ENCODE measurements at regions not wholly inside any gene's neighbourhood (a gene's known extent, or its start where the extent isn't known, plus 50 kb on each side); places are given as distances from the start of the nearest gene placed in this dataset.

DNA sequence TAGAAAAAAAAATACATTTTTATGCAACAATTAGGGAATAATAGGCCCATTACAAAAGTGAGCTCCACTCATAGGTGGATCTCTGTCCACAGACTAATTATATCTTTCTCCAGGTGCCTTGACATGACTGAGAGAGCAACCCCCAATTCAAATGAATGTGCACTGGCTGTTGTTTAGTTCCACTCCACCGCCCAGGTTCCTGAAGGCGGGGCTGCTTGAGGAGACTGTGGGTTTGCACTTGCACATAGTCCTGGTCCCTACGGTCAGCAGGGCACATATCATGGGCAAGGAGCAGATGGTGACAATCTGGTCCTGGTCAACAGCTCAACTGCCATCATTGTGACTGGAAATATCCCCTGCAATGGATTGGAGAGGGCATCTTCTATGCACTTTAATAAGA, 195.6 kb upstream of the PWP1 start:
- Histone ChIP-seq H3K27ac (0 out of 2 replicates have a peak overlapping the region, but pooled peaks have one; percentile 79), H3K9me3 (no peaks in the 10 kb centered on the region), H3K4me3 (peak overlapping the region; percentile 26; the same call in 1 of the 2 replicates), H3K9ac (0 out of 2 replicates have a peak overlapping the region, but pooled peaks have one; percentile 10), H3K4me1 (peaks cover 89% of the 10 kb centered on the region), H3K36me3 (no peaks in the 10 kb centered on the region), H3K27me3 (no peaks in the 10 kb centered on the region), H4K20me1 (no peaks in the 10 kb centered on the region), H3K4me2 (peak overlapping the region; percentile 68)
- TF ChIP-seq Cebpa-rat (IDR thresholded peaks at IDR 0.05) = no peak

DNA sequence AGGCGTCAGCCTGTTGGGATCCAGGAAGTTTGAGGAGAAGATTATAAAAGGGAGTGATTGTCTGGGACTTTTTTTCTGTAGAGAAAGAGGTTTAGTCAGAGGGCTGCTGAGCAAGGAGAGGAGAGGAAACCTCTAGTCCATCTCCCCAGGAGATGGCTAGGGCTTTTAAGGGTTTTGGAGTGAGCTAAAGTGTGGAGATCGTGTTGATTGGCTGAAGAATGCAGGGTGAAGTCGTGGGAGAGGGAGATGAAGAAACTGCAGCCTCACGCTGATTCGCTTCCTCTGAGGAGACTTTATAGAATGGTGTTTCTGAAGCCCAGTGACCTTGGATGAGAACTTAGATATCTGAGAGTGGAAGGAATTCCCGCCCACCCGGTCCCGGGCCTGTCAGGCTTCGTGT, 193.7 kb upstream of the PWP1 start:
- Histone ChIP-seq H3K9me3 (no peaks in the 10 kb centered on the region), H3K4me1 (peaks cover 82% of the 10 kb centered on the region), H3K4me3 (no peak overlapping the region), H3K27me3 (no peaks in the 10 kb centered on the region), H3K36me3 (no peaks in the 10 kb centered on the region), H3K9ac (peak overlapping the region; percentile 51; the same call in 1 of the 2 replicates), H3K4me2 (peak overlapping the region; percentile 68), H4K20me1 (no peaks in the 10 kb centered on the region), H3K27ac (peak overlapping the region; percentile 79)
- no peak for TF ChIP-seq Cebpa-rat (IDR thresholded peaks at IDR 0.05)

DNA sequence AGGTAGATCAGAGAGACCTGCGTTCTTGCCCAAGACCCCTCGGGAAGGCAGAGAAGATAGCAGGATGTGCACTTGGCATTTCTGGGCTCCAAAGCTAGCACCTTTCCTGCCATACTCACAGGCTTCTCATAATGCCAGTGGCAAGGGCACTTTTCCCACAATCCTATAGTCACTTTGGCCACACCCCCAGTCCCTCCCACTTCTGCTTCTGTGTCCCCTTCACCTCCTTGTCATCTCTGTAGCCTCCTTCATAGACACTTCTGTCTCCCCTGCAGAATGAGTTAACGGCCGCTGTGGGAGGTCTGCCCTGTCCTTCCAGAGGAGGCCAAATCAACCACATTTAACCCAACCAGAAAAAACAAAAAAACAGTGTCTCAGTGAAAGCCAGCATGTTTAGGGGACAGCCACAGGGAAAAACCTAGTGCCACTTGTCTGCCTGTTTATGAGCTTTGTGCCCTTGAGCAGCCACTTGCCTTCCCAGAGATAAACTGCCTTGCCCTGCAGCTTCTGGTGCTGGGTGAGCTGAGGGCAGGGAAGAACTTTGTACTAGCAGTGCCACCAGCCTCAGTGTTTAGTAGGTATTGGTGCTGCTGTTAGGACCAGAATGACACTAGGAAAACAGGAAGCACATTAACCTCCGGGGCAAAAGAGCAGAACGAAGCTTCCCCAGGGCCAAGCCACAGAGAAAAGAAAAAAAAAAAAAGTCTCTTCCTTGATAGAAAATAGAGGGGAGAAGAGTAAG, 193.0 kb upstream of the PWP1 start:
- Histone ChIP-seq H3K27me3 (no peaks in the 10 kb centered on the region), H3K4me3 (peak overlapping the region; percentile 28; the same call in 1 of the 2 replicates), H3K4me2 (peak overlapping the region; percentile 68), H4K20me1 (no peaks in the 10 kb centered on the region), H3K27ac (peak overlapping the region; percentile 79), H3K36me3 (no peaks in the 10 kb centered on the region), H3K4me1 (peaks cover 75% of the 10 kb centered on the region), H3K9me3 (no peaks in the 10 kb centered on the region), H3K9ac (peak overlapping the region; percentile 51; the same call in 1 of the 2 replicates)
- no peak for TF ChIP-seq Cebpa-rat (IDR thresholded peaks at IDR 0.05)

DNA sequence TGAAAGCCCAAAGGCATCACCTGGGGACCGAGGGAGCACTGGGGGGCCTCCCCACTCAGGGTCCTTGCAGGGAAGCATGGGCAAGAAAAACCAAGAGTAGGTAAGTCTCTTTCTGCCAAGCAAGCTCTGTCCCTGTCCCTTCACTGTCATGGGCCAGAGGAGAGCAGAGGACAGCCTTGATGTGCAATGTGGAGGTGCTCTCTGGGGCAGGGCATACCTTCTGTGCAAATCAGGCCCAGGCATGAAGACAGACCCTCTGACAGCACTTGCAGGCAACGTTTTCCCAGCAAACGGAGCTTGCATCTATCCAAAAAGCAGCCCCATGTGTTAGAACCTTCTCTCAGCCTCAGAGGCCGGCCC, 192.5 kb upstream of the PWP1 start:
- Histone ChIP-seq H3K9ac (no peak overlapping the region), H3K9me3 (no peaks in the 10 kb centered on the region), H3K4me3 (peak overlapping the region; percentile 28; the same call in 1 of the 2 replicates), H3K4me1 (peaks cover 70% of the 10 kb centered on the region), H4K20me1 (no peaks in the 10 kb centered on the region), H3K36me3 (no peaks in the 10 kb centered on the region), H3K27me3 (no peaks in the 10 kb centered on the region), H3K27ac (peak overlapping the region; percentile 79), H3K4me2 (peak overlapping the region; percentile 68)
- no peak for TF ChIP-seq Cebpa-rat (IDR thresholded peaks at IDR 0.05)

DNA sequence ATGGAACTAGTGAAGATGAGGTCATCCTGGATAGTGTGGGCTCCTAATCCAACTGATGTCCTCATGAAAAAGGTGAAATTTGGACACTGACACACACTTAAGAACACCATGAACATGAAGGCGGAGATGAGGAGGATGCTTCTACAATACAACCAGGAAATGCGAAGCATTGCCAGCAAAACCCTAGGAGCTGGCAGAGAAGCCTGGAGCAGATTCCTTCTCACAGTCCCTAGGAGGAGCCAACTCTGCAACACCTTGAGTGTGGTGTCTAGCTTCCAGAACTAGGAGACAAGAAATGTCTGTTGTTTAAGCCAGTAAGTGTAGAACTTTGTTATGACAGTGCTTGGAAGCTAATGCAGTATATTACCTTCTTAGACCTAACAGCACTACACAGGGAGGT, 191.9 kb upstream of the PWP1 start:
- no peak overlapping the region for H3K4me3 ChIP-seq
- H3K27ac ChIP-seq = peak overlapping the region; percentile 79; the same call in 1 of the 2 replicates

DNA sequence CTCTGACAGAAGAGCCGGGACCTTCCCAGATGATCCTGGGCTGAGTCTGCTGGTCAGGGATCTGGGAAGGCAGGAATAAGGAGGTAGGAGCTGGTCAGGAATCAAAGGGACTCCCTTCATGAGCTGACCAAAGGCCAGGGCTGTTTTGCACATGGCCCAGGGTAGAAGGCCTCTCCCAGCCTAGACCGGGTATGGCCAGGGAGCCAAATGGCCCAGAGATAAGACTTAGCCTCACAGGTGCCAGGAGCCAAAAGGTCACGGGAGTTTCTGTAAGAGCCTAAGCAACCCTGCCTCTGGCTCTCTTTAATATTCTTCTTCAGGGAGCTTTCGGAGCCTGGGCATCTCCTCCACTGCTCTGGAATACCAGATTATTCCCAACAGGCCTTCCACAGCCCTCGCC, 191.3 kb upstream of the PWP1 start:
- Histone ChIP-seq H3K36me3 (no peaks in the 10 kb centered on the region), H3K4me3 (0 out of 2 replicates have a peak overlapping the region, but pooled peaks have one; percentile 3), H3K9me3 (no peaks in the 10 kb centered on the region; the same call in 1 of the 2 replicates), H3K27ac (peak overlapping the region; percentile 63), H3K9ac (peak overlapping the region; percentile 23; the same call in 1 of the 2 replicates), H3K4me1 (peaks cover 62% of the 10 kb centered on the region), H3K4me2 (peak overlapping the region; percentile 68), H3K27me3 (no peaks in the 10 kb centered on the region), H4K20me1 (no peaks in the 10 kb centered on the region)
- TF ChIP-seq Cebpa-rat (IDR thresholded peaks at IDR 0.05) = no peak

More for the DNA sequence above, 191.9 kb upstream of the PWP1 start:
- peak overlapping the region; percentile 68 for H3K4me2 ChIP-seq
- no peak overlapping the region for H3K9ac ChIP-seq
- peaks cover 68% of the 10 kb centered on the region for H3K4me1 ChIP-seq
- H3K9me3 ChIP-seq = no peaks in the 10 kb centered on the region; the same call in 1 of the 2 replicates
- H3K27me3 ChIP-seq = no peaks in the 10 kb centered on the region
- H3K36me3 ChIP-seq = no peaks in the 10 kb centered on the region
- no peaks in the 10 kb centered on the region for H4K20me1 ChIP-seq
- no peak for TF ChIP-seq Cebpa-rat (IDR thresholded peaks at IDR 0.05)

DNA sequence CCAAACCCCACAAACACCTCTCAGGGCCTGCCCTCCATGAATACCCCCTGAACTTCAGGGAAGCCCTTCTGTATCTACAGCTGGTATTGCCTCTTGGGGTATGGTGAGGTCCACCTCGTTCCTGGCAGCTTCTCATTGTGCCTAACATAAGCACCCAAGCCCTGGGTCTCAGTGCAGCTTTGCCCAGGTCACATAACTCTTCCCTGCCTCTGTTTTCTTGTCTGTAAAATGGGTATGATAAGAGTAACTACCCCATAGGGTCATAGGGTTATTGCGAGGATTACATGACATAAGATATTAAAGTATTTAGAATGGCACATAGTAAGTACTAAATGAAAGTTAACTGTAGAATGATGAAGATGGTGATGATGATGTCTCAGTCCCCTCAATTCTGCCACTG, 190.0 kb upstream of the PWP1 start:
- Histone ChIP-seq H4K20me1 (no peaks in the 10 kb centered on the region), H3K4me3 (no peak overlapping the region), H3K4me1 (peaks cover 49% of the 10 kb centered on the region), H3K36me3 (no peaks in the 10 kb centered on the region), H3K4me2 (peak overlapping the region; percentile 68), H3K27ac (no peak overlapping the region), H3K9me3 (no peaks in the 10 kb centered on the region; the same call in 1 of the 2 replicates), H3K27me3 (no peaks in the 10 kb centered on the region), H3K9ac (no peak overlapping the region)
- no peak for TF ChIP-seq Cebpa-rat (IDR thresholded peaks at IDR 0.05)

DNA sequence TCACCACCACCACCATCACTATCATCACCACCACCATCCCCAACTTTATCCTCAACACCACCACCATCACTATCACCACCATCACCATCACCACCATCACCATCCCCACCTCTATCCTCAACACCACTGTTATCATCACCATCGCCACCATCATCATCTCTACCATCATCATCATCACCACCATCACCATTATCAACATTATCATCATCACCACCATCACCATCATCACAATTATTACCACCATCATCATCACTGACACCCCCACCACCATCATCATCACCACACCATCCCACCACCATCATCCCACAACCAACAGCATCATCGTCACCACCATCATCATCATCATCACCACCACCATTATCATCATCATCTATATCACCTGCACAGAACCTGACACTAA, 188.4 kb upstream of the PWP1 start:
- Histone ChIP-seq H3K27me3 (no peaks in the 10 kb centered on the region), H3K36me3 (no peaks in the 10 kb centered on the region), H3K9me3 (no peaks in the 10 kb centered on the region; the same call in 1 of the 2 replicates), H3K9ac (no peak overlapping the region), H3K4me3 (no peak overlapping the region), H3K4me2 (no peak overlapping the region), H3K27ac (no peak overlapping the region), H4K20me1 (no peaks in the 10 kb centered on the region), H3K4me1 (peaks cover 38% of the 10 kb centered on the region)
- no peak for TF ChIP-seq Cebpa-rat (IDR thresholded peaks at IDR 0.05)

DNA sequence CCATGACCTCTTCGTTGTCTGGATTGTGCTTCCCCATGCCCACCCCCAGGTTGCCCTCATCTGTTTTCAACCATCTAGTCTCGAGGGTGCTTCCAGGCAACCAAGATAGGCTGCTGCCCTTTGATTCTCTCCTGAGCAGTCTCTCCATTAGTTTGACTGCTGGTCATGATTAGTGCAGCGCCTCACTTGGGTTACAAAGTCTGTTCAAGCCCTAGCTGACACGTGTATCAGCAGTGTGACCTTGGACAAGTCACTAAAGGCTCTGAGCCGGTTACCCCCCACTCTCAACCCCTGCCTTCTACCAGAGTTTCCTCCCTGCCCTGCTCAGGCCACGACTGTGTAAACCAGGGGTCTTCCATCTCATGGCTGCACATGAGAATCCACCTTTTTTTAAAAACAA, 185.3 kb upstream of the PWP1 start:
- Histone ChIP-seq H3K4me2 (no peak overlapping the region), H4K20me1 (no peaks in the 10 kb centered on the region), H3K36me3 (no peaks in the 10 kb centered on the region), H3K4me3 (no peak overlapping the region), H3K27me3 (no peaks in the 10 kb centered on the region), H3K27ac (no peak overlapping the region), H3K9me3 (no peaks in the 10 kb centered on the region; the same call in 1 of the 2 replicates), H3K4me1 (peaks cover 8% of the 10 kb centered on the region), H3K9ac (no peak overlapping the region)
- no peak for TF ChIP-seq Cebpa-rat (IDR thresholded peaks at IDR 0.05)

DNA sequence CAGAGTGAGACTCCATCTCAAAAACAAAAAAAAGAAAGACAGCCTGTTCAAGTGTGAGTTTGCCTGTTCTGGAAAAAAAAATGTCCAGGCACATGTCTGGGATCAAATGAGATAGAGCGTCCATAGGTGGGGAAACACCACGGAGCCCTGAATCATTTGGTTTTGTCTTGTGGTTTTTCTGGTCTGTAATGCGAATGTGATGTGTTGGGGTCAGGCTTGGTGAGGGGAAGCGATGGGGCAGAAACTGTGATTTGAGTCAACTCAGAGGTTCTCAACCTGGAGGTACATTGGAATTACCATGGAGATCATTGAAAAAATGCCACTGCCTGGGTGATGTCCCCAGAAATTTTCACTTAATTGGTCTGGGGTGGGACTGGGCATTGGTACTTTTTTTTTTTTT, 183.9 kb upstream of the PWP1 start:
- no peaks in the 10 kb centered on the region for H4K20me1 ChIP-seq
- TF ChIP-seq Cebpa-rat (IDR thresholded peaks at IDR 0.05) = no peak
- no peaks in the 10 kb centered on the region for H3K27me3 ChIP-seq
- peaks cover 6% of the 10 kb centered on the region; the same call in 1 of the 2 replicates for H3K4me1 ChIP-seq
- no peaks in the 10 kb centered on the region for H3K36me3 ChIP-seq
- no peak overlapping the region for H3K27ac ChIP-seq
- H3K9me3 ChIP-seq = no peaks in the 10 kb centered on the region; the same call in 1 of the 2 replicates
- no peak overlapping the region for H3K4me3 ChIP-seq
- peak overlapping the region; percentile 23; the same call in 1 of the 2 replicates for H3K4me2 ChIP-seq
- H3K9ac ChIP-seq = no peak overlapping the region
